ENCODE measurements at regions not wholly inside any gene's neighbourhood (a gene's known extent, or its start where the extent isn't known, plus 50 kb on each side); places are given as distances from the start of the nearest gene placed in this dataset.

- H3K27ac ChIP-seq (ENCODE audit: low read depth, low read length) = no peak overlapping the region
- H3K27me3 ChIP-seq (ENCODE audit: control insufficient read depth in 5 of 5, insufficient read depth in 4 of 5, low read length in 5 of 5) = no peaks in the 10 kb centered on the region
- H3K36me3 ChIP-seq (ENCODE audit: control insufficient read depth in 5 of 5, insufficient read depth in 5 of 5, low read length in 5 of 5) = no peaks in the 10 kb centered on the region
- no peak overlapping the region for H3K9ac ChIP-seq (ENCODE audit: low read length in 5 of 5)
- H3K4me1 ChIP-seq (ENCODE audit: control insufficient read depth in 5 of 5, insufficient read depth in 5 of 5, low read length in 5 of 5) = no peaks in the 10 kb centered on the region
- H3K9me3 ChIP-seq (ENCODE audit: control insufficient read depth in 5 of 5, low read length in 5 of 5) = peaks cover 0 to 7% (median 2%) of the 10 kb centered on the region in 5 donors
- no peak overlapping the region for H3K4me3 ChIP-seq (ENCODE audit: low read depth in 1 of 5, low read length in 5 of 5)
These were observed 71.2 kb upstream of the HCCS start for GRCh38 chrX:11039926-11040325.

GRCh38 chrX:11040405-11040804 is 70.7 kb upstream of the HCCS start:
- H3K27me3 ChIP-seq (ENCODE audit: control insufficient read depth in 5 of 5, insufficient read depth in 4 of 5, low read length in 5 of 5) = no peaks in the 10 kb centered on the region
- H3K4me3 ChIP-seq (ENCODE audit: low read depth in 1 of 5, low read length in 5 of 5) = no peak overlapping the region
- no peak overlapping the region for H3K9ac ChIP-seq (ENCODE audit: low read length in 5 of 5)
- H3K36me3 ChIP-seq (ENCODE audit: control insufficient read depth in 5 of 5, insufficient read depth in 5 of 5, low read length in 5 of 5) = no peaks in the 10 kb centered on the region
- H3K9me3 ChIP-seq (ENCODE audit: control insufficient read depth in 5 of 5, low read length in 5 of 5) = peaks cover 0 to 10% (median 3%) of the 10 kb centered on the region in 5 donors
- no peak overlapping the region for H3K27ac ChIP-seq (ENCODE audit: low read depth, low read length)
- H3K4me1 ChIP-seq (ENCODE audit: control insufficient read depth in 5 of 5, insufficient read depth in 5 of 5, low read length in 5 of 5) = no peaks in the 10 kb centered on the region

GRCh38 chrX:11040996-11041395 is 70.1 kb upstream of the HCCS start:
- no peak overlapping the region for H3K9ac ChIP-seq (ENCODE audit: low read length in 5 of 5)
- no peaks in the 10 kb centered on the region for H3K27me3 ChIP-seq (ENCODE audit: control insufficient read depth in 5 of 5, insufficient read depth in 4 of 5, low read length in 5 of 5)
- H3K36me3 ChIP-seq (ENCODE audit: control insufficient read depth in 5 of 5, insufficient read depth in 5 of 5, low read length in 5 of 5) = no peaks in the 10 kb centered on the region
- peaks cover 0 to 13% (median 3%) of the 10 kb centered on the region in 5 donors for H3K9me3 ChIP-seq (ENCODE audit: control insufficient read depth in 5 of 5, low read length in 5 of 5)
- no peaks in the 10 kb centered on the region for H3K4me1 ChIP-seq (ENCODE audit: control insufficient read depth in 5 of 5, insufficient read depth in 5 of 5, low read length in 5 of 5)
- no peak overlapping the region for H3K27ac ChIP-seq (ENCODE audit: low read depth, low read length)
- no peak overlapping the region for H3K4me3 ChIP-seq (ENCODE audit: low read depth in 1 of 5, low read length in 5 of 5)

- Histone ChIP-seq H3K4me1 (ENCODE audit: control insufficient read depth in 5 of 5, insufficient read depth in 5 of 5, low read length in 5 of 5) (no peaks in the 10 kb centered on the region), H3K9ac (ENCODE audit: low read length in 5 of 5) (no peak overlapping the region), H3K27ac (ENCODE audit: low read depth, low read length) (no peak overlapping the region)
These were observed 61.1 kb upstream of the HCCS start for GRCh38 chrX:11050013-11050412.

GRCh38 chrX:11053351-11053750 is 57.8 kb upstream of the HCCS start:
- H3K4me3 ChIP-seq (ENCODE audit: low read depth in 1 of 5, low read length in 5 of 5) = no peak overlapping the region

More at GRCh38 chrX:11050013-11050412, 61.1 kb upstream of the HCCS start:
- peaks cover 0 to 5% (median 0%) of the 10 kb centered on the region in 5 donors for H3K9me3 ChIP-seq (ENCODE audit: control insufficient read depth in 5 of 5, low read length in 5 of 5)
- no peak overlapping the region for H3K4me3 ChIP-seq (ENCODE audit: low read depth in 1 of 5, low read length in 5 of 5)
- H3K27me3 ChIP-seq (ENCODE audit: control insufficient read depth in 5 of 5, insufficient read depth in 4 of 5, low read length in 5 of 5) = peaks cover 0 to 4% (median 0%) of the 10 kb centered on the region in 5 donors
- no peaks in the 10 kb centered on the region for H3K36me3 ChIP-seq (ENCODE audit: control insufficient read depth in 5 of 5, insufficient read depth in 5 of 5, low read length in 5 of 5)

GRCh38 chrX:11056322-11057176 is 54.6 kb upstream of the HCCS start:
- Histone ChIP-seq H3K27me3 (ENCODE audit: control insufficient read depth in 5 of 5, insufficient read depth in 4 of 5, low read length in 5 of 5) (no peaks in the 10 kb centered on the region), H3K9me3 (ENCODE audit: control insufficient read depth in 5 of 5, low read length in 5 of 5) (no peaks in the 10 kb centered on the region), H3K4me1 (ENCODE audit: control insufficient read depth in 5 of 5, insufficient read depth in 5 of 5, low read length in 5 of 5) (no peaks in the 10 kb centered on the region), H3K36me3 (ENCODE audit: control insufficient read depth in 5 of 5, insufficient read depth in 5 of 5, low read length in 5 of 5) (no peaks in the 10 kb centered on the region), H3K9ac (ENCODE audit: low read length in 5 of 5) (no peak overlapping the region), H3K4me3 (ENCODE audit: low read depth in 1 of 5, low read length in 5 of 5) (no peak overlapping the region), H3K27ac (ENCODE audit: low read depth, low read length) (no peak overlapping the region)

More at GRCh38 chrX:11053351-11053750, 57.8 kb upstream of the HCCS start:
- peaks cover 0 to 4% (median 0%) of the 10 kb centered on the region in 5 donors for H3K27me3 ChIP-seq (ENCODE audit: control insufficient read depth in 5 of 5, insufficient read depth in 4 of 5, low read length in 5 of 5)
- no peaks in the 10 kb centered on the region for H3K4me1 ChIP-seq (ENCODE audit: control insufficient read depth in 5 of 5, insufficient read depth in 5 of 5, low read length in 5 of 5)
- no peak overlapping the region for H3K27ac ChIP-seq (ENCODE audit: low read depth, low read length)
- H3K9ac ChIP-seq (ENCODE audit: low read length in 5 of 5) = no peak overlapping the region
- no peaks in the 10 kb centered on the region for H3K36me3 ChIP-seq (ENCODE audit: control insufficient read depth in 5 of 5, insufficient read depth in 5 of 5, low read length in 5 of 5)
- H3K9me3 ChIP-seq (ENCODE audit: control insufficient read depth in 5 of 5, low read length in 5 of 5) = no peaks in the 10 kb centered on the region

GRCh38 chrX:11059933-11060332 is 51.2 kb upstream of the HCCS start:
- Histone ChIP-seq H3K9me3 (ENCODE audit: control insufficient read depth in 5 of 5, low read length in 5 of 5) (no peaks in the 10 kb centered on the region), H3K27me3 (ENCODE audit: control insufficient read depth in 5 of 5, insufficient read depth in 4 of 5, low read length in 5 of 5) (peaks cover 0 to 3% (median 0%) of the 10 kb centered on the region in 5 donors), H3K9ac (ENCODE audit: low read length in 5 of 5) (no peak overlapping the region), H3K36me3 (ENCODE audit: control insufficient read depth in 5 of 5, insufficient read depth in 5 of 5, low read length in 5 of 5) (no peaks in the 10 kb centered on the region), H3K4me1 (ENCODE audit: control insufficient read depth in 5 of 5, insufficient read depth in 5 of 5, low read length in 5 of 5) (no peaks in the 10 kb centered on the region), H3K4me3 (ENCODE audit: low read depth in 1 of 5, low read length in 5 of 5) (no peak overlapping the region), H3K27ac (ENCODE audit: low read depth, low read length) (no peak overlapping the region)

All from subcutaneous abdominal adipose tissue (tissue), 5 donors.